Glutamatergic neuron (in vitro differentiated cells): ENCODE measurements at regions not wholly inside any gene's neighbourhood (a gene's known extent, or its start where the extent isn't known, plus 50 kb on each side); places are given as distances from the start of the nearest gene placed in this dataset.
"Not testable (repeated sequence)": the region's sequence is repeated elsewhere in the genome, so short reads cannot be mapped to it uniquely, and the experiment has no call there.

ENCODE experiments used
- DNase-seq: peaks from one replicate; pipeline ENCODE4 v3.0.0; 2022
- H3K27ac Mint-ChIP-seq: one replicate; pipeline ENCODE4 v1.8.0; 2020; ENCODE audit warnings: mild to moderate bottlenecking, mixed read lengths, inconsistent platforms; ENCODE audit not compliant: unreplicated experiment
- H3K27me3 Mint-ChIP-seq: one replicate; pipeline ENCODE4 v1.8.0; 2020; ENCODE audit warnings: mild to moderate bottlenecking, moderate library complexity, mixed read lengths, inconsistent platforms; ENCODE audit not compliant: unreplicated experiment
- H3K36me3 Mint-ChIP-seq: one replicate; pipeline ENCODE4 v1.8.0; 2020; ENCODE audit warnings: mild to moderate bottlenecking, mixed read lengths, inconsistent platforms; ENCODE audit not compliant: unreplicated experiment
- H3K4me1 Mint-ChIP-seq: one replicate; pipeline ENCODE4 v1.8.0; 2020; ENCODE audit warnings: mild to moderate bottlenecking, low read depth, mixed read lengths, inconsistent platforms; ENCODE audit not compliant: unreplicated experiment
- H3K4me3 Mint-ChIP-seq: one replicate; pipeline ENCODE4 v1.8.0; 2020; ENCODE audit warnings: mild to moderate bottlenecking, mixed read lengths, inconsistent platforms; ENCODE audit not compliant: unreplicated experiment
- H3K9me3 Mint-ChIP-seq: one replicate; pipeline ENCODE4 v1.8.0; 2020; ENCODE audit warnings: mild to moderate bottlenecking, moderate library complexity, mixed read lengths, inconsistent platforms; ENCODE audit not compliant: unreplicated experiment
- CTCF ChIP-seq: fragments of 200-600 bp; sonication (generic); IDR thresholded peaks from one replicate; pipeline ENCODE4 v1.5.0; 2021; ENCODE audit not compliant: partially characterized antibody, unreplicated experiment

GRCh38 chr5:21341203-21341947 lies 1353.4 kb upstream of the CDH18 start:
- peak; percentile 31 for DNase-seq
- not testable (repeated sequence) for H3K4me1 Mint-ChIP-seq, H3K27me3 Mint-ChIP-seq, H3K9me3 Mint-ChIP-seq, H3K27ac Mint-ChIP-seq, H3K36me3 Mint-ChIP-seq
- peak overlapping the region; percentile 82 for H3K4me3 Mint-ChIP-seq

GRCh38 chr5:21340233-21340632 lies 1352.2 kb upstream of the CDH18 start:
- H3K27me3 Mint-ChIP-seq, H3K36me3 Mint-ChIP-seq, DNase-seq, H3K9me3 Mint-ChIP-seq, H3K4me1 Mint-ChIP-seq, H3K27ac Mint-ChIP-seq, H3K4me3 Mint-ChIP-seq: not testable (repeated sequence)

GRCh38 chr5:21336478-21336877 lies 1348.5 kb upstream of the CDH18 start:
- DNase-seq, H3K4me1 Mint-ChIP-seq, H3K36me3 Mint-ChIP-seq, H3K9me3 Mint-ChIP-seq, H3K27ac Mint-ChIP-seq, H3K27me3 Mint-ChIP-seq, H3K4me3 Mint-ChIP-seq: not testable (repeated sequence)

- not testable (repeated sequence) for H3K36me3 Mint-ChIP-seq, H3K27me3 Mint-ChIP-seq, H3K4me3 Mint-ChIP-seq
These were observed 1327.4 kb upstream of the CDH18 start for GRCh38 chr5:21315376-21315775.

GRCh38 chr5:21301205-21301604 lies 1313.2 kb upstream of the CDH18 start:
- not testable (repeated sequence) for H3K27me3 Mint-ChIP-seq, H3K36me3 Mint-ChIP-seq, H3K27ac Mint-ChIP-seq, H3K4me1 Mint-ChIP-seq, DNase-seq, H3K9me3 Mint-ChIP-seq, H3K4me3 Mint-ChIP-seq

More at GRCh38 chr5:21315376-21315775, 1327.4 kb upstream of the CDH18 start:
- H3K27ac Mint-ChIP-seq, H3K4me1 Mint-ChIP-seq, H3K9me3 Mint-ChIP-seq, DNase-seq: not testable (repeated sequence)

GRCh38 chr5:21274361-21274760 lies 1286.4 kb upstream of the CDH18 start:
- not testable (repeated sequence) for H3K4me1 Mint-ChIP-seq, H3K4me3 Mint-ChIP-seq, H3K36me3 Mint-ChIP-seq, H3K27ac Mint-ChIP-seq, H3K9me3 Mint-ChIP-seq, H3K27me3 Mint-ChIP-seq, DNase-seq

GRCh38 chr5:21263361-21263760 lies 1275.4 kb upstream of the CDH18 start:
- Mint-ChIP-seq H3K9me3 (no peaks in the 10 kb centered on the region), H3K4me1 (no peaks in the 10 kb centered on the region), H3K27me3 (peaks cover 2% of the 10 kb centered on the region), H3K4me3 (no peak overlapping the region), H3K27ac (no peak overlapping the region), H3K36me3 (no peaks in the 10 kb centered on the region)
- no peak for TF ChIP-seq CTCF
- no peak for DNase-seq

- DNase-seq, result peak; percentile 60
- peak overlapping the region; percentile 88 for H3K27ac Mint-ChIP-seq
- H3K9me3 Mint-ChIP-seq, result peaks cover 4% of the 10 kb centered on the region
- no peak for TF ChIP-seq CTCF
- H3K4me1 Mint-ChIP-seq, result peaks cover 13% of the 10 kb centered on the region
- peak overlapping the region; percentile 24 for H3K4me3 Mint-ChIP-seq
- H3K27me3 Mint-ChIP-seq, result peaks cover 3% of the 10 kb centered on the region
- peaks cover 4% of the 10 kb centered on the region for H3K36me3 Mint-ChIP-seq
These were observed 1266.2 kb upstream of the CDH18 start for GRCh38 chr5:21254161-21254560.
